ENCODE measurements at regions not wholly inside any gene's neighbourhood (a gene's known extent, or its start where the extent isn't known, plus 50 kb on each side); places are given as distances from the start of the nearest gene placed in this dataset.

- Histone ChIP-seq H3K4me1 (ENCODE audit: control insufficient read depth, extremely low read depth, insufficient read depth, low read length) (no peaks in the 10 kb centered on the region), H3K9me3 (ENCODE audit: control insufficient read depth, insufficient read depth, low read depth, low read length) (no peaks in the 10 kb centered on the region), H3K36me3 (ENCODE audit: control insufficient read depth, insufficient read depth, low read length) (no peaks in the 10 kb centered on the region), H3K27ac (ENCODE audit: insufficient read depth, low read length) (no peak overlapping the region), H2AFZ (ENCODE audit: low read length) (no peak overlapping the region), H3K9ac (ENCODE audit: insufficient read depth, low read length) (no peak overlapping the region), H3K79me2 (ENCODE audit: control insufficient read depth, insufficient read depth, low read length) (no peaks in the 10 kb centered on the region), H4K20me1 (ENCODE audit: control insufficient read depth, extremely low read depth, insufficient read depth, low read length) (no peaks in the 10 kb centered on the region), H3K4me3 (replicated peaks in 1 of 4; ENCODE audit: control extremely low read depth in 1 of 4, insufficient read depth in 1 of 4, low read depth in 3 of 4, low read length in 4 of 4) (no peak overlapping the region), H3K4me2 (ENCODE audit: extremely low read depth, insufficient read depth, low read length) (no peak overlapping the region), H3K27me3 (ENCODE audit: control insufficient read depth, insufficient read depth, low read length) (no peaks in the 10 kb centered on the region)
- no peak for DNase-seq (ENCODE audit: low read depth in 2 of 2)
- no peak for TF ChIP-seq EZH2 (IDR thresholded peaks at IDR 0.05; ENCODE audit: low read length, missing control alignments)
- TF ChIP-seq, protein P1, sequence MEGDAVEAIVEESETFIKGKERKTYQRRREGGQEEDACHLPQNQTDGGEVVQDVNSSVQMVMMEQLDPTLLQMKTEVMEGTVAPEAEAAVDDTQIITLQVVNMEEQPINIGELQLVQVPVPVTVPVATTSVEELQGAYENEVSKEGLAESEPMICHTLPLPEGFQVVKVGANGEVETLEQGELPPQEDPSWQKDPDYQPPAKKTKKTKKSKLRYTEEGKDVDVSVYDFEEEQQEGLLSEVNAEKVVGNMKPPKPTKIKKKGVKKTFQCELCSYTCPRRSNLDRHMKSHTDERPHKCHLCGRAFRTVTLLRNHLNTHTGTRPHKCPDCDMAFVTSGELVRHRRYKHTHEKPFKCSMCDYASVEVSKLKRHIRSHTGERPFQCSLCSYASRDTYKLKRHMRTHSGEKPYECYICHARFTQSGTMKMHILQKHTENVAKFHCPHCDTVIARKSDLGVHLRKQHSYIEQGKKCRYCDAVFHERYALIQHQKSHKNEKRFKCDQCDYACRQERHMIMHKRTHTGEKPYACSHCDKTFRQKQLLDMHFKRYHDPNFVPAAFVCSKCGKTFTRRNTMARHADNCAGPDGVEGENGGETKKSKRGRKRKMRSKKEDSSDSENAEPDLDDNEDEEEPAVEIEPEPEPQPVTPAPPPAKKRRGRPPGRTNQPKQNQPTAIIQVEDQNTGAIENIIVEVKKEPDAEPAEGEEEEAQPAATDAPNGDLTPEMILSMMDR (conservative IDR thresholded peaks at IDR 0.05 in 1 of 2, IDR thresholded peaks at IDR 0.05 in 1 of 2; ENCODE audit: low read depth in 1 of 2, low read length in 2 of 2), result no peak
These were observed 144.3 kb upstream of the MRPS22 start for GRCh38 chr3:139199421-139200010.

DNA sequence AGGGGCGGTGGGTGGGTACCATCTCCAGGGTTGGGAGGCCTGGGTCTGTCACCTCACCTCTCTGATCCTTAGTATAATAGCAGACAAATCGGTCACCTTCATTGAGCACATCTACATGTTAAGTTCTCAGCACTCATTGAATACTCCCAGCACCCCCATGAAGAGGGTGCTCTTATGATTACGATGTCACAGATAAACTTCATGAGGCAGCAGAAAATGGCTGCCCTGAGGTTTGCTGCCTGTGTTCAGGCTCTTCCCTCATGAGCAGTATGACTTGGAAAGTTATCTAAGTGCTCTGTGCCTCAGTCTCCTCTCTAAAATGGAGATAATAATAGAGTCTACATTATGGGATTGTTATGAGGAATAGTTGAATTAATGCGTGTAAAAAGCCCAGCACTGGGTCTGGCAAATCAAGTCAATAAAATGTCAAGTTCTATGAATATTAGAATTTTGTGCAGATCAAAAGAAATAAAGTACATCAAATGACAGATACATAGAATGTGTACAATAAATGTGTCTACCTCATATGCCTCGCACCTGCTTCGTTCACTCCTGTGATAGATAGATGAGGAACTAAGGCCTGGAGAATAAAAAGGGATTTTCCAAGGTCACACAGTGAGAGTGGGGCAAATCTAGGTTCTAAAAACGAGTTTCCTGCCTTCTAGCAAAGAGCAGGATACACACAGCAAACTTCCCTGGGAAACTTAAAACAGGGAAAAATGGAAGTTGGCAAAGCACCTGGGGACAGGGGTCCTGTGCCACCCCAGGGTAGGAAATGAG lies 142.2 kb upstream of the MRPS22 start:
- no peak for TF ChIP-seq EZH2 (IDR thresholded peaks at IDR 0.05; ENCODE audit: low read length, missing control alignments)
- TF ChIP-seq, protein P1 (conservative IDR thresholded peaks at IDR 0.05 in 1 of 2, IDR thresholded peaks at IDR 0.05 in 1 of 2; ENCODE audit: low read depth in 1 of 2, low read length in 2 of 2), result no peak
- Histone ChIP-seq H3K27ac (ENCODE audit: insufficient read depth, low read length) (no peak overlapping the region), H3K36me3 (ENCODE audit: control insufficient read depth, insufficient read depth, low read length) (no peaks in the 10 kb centered on the region), H3K4me3 (replicated peaks in 1 of 4; ENCODE audit: control extremely low read depth in 1 of 4, insufficient read depth in 1 of 4, low read depth in 3 of 4, low read length in 4 of 4) (no peak overlapping the region), H3K27me3 (ENCODE audit: control insufficient read depth, insufficient read depth, low read length) (no peaks in the 10 kb centered on the region), H3K9me3 (ENCODE audit: control insufficient read depth, insufficient read depth, low read depth, low read length) (no peaks in the 10 kb centered on the region), H3K4me2 (ENCODE audit: extremely low read depth, insufficient read depth, low read length) (no peak overlapping the region), H3K4me1 (ENCODE audit: control insufficient read depth, extremely low read depth, insufficient read depth, low read length) (no peaks in the 10 kb centered on the region), H3K79me2 (ENCODE audit: control insufficient read depth, insufficient read depth, low read length) (no peaks in the 10 kb centered on the region), H3K9ac (ENCODE audit: insufficient read depth, low read length) (no peak overlapping the region), H2AFZ (ENCODE audit: low read length) (no peak overlapping the region), H4K20me1 (ENCODE audit: control insufficient read depth, extremely low read depth, insufficient read depth, low read length) (no peaks in the 10 kb centered on the region)
- no peak for DNase-seq (ENCODE audit: low read depth in 2 of 2)

DNA sequence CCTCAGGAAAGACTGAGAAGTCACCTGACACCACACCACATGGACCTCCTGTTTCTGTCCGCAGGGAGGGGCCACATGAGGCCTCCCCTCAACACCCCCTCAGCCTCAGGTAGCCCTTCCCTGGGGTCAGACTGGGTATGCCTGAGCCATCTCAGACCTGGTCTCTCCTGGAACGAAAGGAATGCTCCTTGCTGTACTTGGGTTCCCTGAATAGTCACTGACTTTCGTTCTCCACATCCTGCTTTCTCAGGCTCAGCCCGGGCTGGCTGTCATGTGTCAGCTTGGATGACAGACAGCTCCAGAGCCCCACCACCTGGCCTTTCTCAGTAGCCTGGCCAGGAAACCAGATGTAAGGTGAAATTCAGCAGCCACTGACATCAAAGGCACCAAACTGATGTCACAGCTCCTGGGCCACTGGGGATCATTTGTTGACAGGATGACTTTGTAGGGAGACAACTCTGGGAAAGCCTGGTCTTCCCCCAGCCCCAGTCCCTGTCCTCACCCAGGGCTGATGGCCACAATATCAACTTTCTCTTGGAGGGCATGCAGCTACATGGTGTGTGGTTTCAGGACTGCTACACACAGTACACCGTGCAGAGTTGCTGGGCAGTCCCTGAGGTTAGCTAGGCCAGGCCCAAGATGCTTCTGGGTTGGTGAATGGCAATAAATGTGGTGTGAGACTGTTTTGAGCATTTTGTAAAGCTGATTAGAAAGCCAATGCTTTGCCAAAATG lies 141.4 kb upstream of the MRPS22 start:
- DNase-seq (ENCODE audit: low read depth in 2 of 2), result no peak

More for the DNA sequence above, 141.4 kb upstream of the MRPS22 start:
- H2AFZ ChIP-seq (ENCODE audit: low read length), result no peak overlapping the region
- H3K27ac ChIP-seq (ENCODE audit: insufficient read depth, low read length), result no peak overlapping the region
- no peaks in the 10 kb centered on the region for H3K36me3 ChIP-seq (ENCODE audit: control insufficient read depth, insufficient read depth, low read length)
- no peaks in the 10 kb centered on the region for H3K79me2 ChIP-seq (ENCODE audit: control insufficient read depth, insufficient read depth, low read length)
- H3K27me3 ChIP-seq (ENCODE audit: control insufficient read depth, insufficient read depth, low read length), result no peaks in the 10 kb centered on the region
- H3K9me3 ChIP-seq (ENCODE audit: control insufficient read depth, insufficient read depth, low read depth, low read length), result no peaks in the 10 kb centered on the region
- no peak overlapping the region for H3K4me3 ChIP-seq (replicated peaks in 1 of 4; ENCODE audit: control extremely low read depth in 1 of 4, insufficient read depth in 1 of 4, low read depth in 3 of 4, low read length in 4 of 4)
- no peak overlapping the region for H3K4me2 ChIP-seq (ENCODE audit: extremely low read depth, insufficient read depth, low read length)
- TF ChIP-seq, protein P1 (conservative IDR thresholded peaks at IDR 0.05 in 1 of 2, IDR thresholded peaks at IDR 0.05 in 1 of 2; ENCODE audit: low read depth in 1 of 2, low read length in 2 of 2), result no peak
- no peak for TF ChIP-seq EZH2 (IDR thresholded peaks at IDR 0.05; ENCODE audit: low read length, missing control alignments)
- no peaks in the 10 kb centered on the region for H3K4me1 ChIP-seq (ENCODE audit: control insufficient read depth, extremely low read depth, insufficient read depth, low read length)
- no peak overlapping the region for H3K9ac ChIP-seq (ENCODE audit: insufficient read depth, low read length)
- no peaks in the 10 kb centered on the region for H4K20me1 ChIP-seq (ENCODE audit: control insufficient read depth, extremely low read depth, insufficient read depth, low read length)

All from fibroblast of lung (primary cell).